IPS-18a (cell line): ENCODE measurements at regions not wholly inside any gene's neighbourhood (a gene's known extent, or its start where the extent isn't known, plus 50 kb on each side); places are given as distances from the start of the nearest gene placed in this dataset.

Experiments
- H3K27ac ChIP-seq: one replicate; pipeline ENCODE4 v1.5.1; 2013; ENCODE audit warnings: low read length
- H3K27me3 ChIP-seq: one replicate; pipeline ENCODE4 v1.6.1; 2013; ENCODE audit warnings: mild to moderate bottlenecking, low read length; ENCODE audit not compliant: control insufficient read depth, insufficient read depth
- H3K36me3 ChIP-seq: one replicate; pipeline ENCODE4 v1.6.1; 2013; ENCODE audit warnings: low read depth, low read length; ENCODE audit not compliant: control insufficient read depth
- H3K4me1 ChIP-seq: one replicate; pipeline ENCODE4 v1.6.1; 2013; ENCODE audit warnings: low read depth, low read length; ENCODE audit not compliant: control insufficient read depth
- H3K4me3 ChIP-seq: one replicate; pipeline ENCODE4 v1.5.1; 2013; ENCODE audit warnings: low read length
- H3K9ac ChIP-seq: one replicate; pipeline ENCODE4 v1.6.1; 2013; ENCODE audit warnings: mild to moderate bottlenecking, low read length, moderate library complexity
- H3K9me3 ChIP-seq: one replicate; pipeline ENCODE4 v1.6.1; 2013; ENCODE audit warnings: low read depth, low read length; ENCODE audit not compliant: control insufficient read depth

DNA sequence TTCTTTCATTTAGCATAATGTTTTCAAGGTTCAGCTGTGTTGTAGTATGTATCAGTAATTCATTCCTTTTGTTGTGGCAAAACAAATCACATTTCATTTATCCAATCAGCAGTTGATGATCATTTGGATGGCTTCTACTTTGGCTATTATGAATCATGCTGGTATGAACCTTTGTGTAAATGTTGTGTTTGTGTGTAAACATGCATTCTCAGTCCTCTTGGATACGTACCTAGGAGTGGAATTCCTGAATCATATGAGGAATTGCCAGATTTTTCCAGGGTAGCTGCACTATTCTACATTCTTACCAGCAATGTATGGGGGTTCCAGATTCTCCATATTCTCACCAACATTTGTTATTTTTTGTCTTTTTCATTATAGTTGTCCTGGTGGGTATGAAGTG is 578.5 kb upstream of the MKI67 start:
- no peak overlapping the region for H3K4me3 ChIP-seq
- H3K27me3 ChIP-seq, result no peaks in the 10 kb centered on the region
- H3K9ac ChIP-seq, result no peak overlapping the region
- no peak overlapping the region for H3K27ac ChIP-seq
- no peaks in the 10 kb centered on the region for H3K9me3 ChIP-seq
- H3K4me1 ChIP-seq, result no peaks in the 10 kb centered on the region
- H3K36me3 ChIP-seq, result no peaks in the 10 kb centered on the region

DNA sequence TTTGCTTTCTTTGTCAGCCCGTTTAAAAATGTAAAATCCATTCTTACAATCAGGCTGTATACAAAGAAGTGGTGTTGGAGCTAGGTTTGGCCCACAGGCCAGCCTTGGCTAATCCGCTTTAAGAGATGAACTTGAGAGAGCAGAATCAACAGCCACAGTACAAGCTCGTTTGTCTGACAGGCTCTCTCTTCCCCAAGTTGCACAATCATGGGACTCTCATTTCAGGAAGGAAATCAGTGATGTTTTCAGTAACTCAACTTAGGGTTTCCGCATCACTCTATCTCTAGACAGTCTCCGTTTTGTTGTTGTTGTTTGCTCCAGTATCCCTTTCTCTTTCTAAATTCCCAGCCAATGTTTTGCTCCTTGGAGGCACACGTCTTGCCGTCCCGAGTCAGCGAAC is 582.0 kb upstream of the MKI67 start:
- H3K27ac ChIP-seq, result no peak overlapping the region
- H3K4me1 ChIP-seq, result no peaks in the 10 kb centered on the region
- no peak overlapping the region for H3K4me3 ChIP-seq
- H3K36me3 ChIP-seq, result no peaks in the 10 kb centered on the region
- no peak overlapping the region for H3K9ac ChIP-seq
- no peaks in the 10 kb centered on the region for H3K9me3 ChIP-seq
- no peaks in the 10 kb centered on the region for H3K27me3 ChIP-seq

DNA sequence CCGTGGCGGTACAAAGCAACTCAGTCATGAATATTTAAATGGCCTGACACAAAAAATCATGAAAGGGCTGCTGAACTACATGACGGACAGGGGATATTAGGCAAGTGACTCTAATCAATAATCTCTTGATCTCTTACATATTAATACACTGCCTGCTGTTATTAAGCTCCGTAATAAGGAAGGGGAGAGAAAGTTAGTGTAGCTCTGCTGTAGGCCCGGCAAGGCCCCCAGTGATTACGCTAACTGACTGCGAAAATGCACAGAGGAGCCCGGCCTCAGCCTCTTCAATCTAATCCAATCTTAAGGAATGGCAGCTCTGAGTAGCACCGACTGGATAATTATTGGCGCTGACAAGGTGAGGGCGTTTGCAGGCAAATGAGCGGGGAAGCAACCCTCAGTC is 583.5 kb upstream of the MKI67 start:
- no peak overlapping the region for H3K4me3 ChIP-seq

DNA sequence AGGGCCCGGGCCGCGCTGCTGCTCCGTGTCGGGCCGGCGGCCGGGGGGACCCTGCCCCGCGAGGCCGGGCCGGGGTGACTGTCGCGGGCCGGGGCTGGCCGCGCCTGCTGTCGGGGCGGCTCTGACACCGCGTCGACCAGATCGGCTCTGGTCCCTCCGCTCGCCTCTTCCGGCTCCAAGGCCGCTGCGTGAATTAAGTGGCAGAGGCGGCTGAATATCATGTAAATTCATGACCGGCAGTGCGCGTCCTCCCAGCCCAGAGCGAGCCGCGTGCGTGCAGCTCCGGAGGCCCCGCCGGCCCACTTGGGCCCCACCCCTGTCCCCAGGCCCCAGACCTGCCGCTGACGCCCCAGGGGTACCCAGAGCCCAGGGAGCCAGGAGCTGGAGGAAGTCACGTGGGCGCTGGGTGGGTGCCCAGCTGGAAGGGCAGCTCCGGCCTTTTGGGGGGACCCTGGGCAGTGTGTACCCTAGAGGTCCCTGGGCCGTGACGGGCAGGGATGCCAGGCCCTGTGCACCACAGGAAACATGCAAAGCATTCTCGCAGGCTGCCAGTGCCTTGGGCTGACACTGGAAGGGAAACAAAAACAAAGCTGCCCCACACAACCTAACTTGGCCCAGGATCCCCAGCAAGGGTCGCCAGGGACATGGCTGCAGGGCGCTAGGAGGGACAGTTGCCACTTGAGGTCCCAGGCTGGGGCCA is 584.0 kb upstream of the MKI67 start:
- Histone ChIP-seq H3K9me3 (no peaks in the 10 kb centered on the region), H3K27me3 (no peaks in the 10 kb centered on the region), H3K36me3 (no peaks in the 10 kb centered on the region), H3K27ac (no peak overlapping the region), H3K4me1 (peaks cover 4% of the 10 kb centered on the region), H3K9ac (no peak overlapping the region), H3K4me3 (no peak overlapping the region)

More for the DNA sequence above, 583.5 kb upstream of the MKI67 start:
- Histone ChIP-seq H3K9me3 (no peaks in the 10 kb centered on the region), H3K27ac (no peak overlapping the region), H3K36me3 (no peaks in the 10 kb centered on the region), H3K4me1 (no peaks in the 10 kb centered on the region), H3K9ac (no peak overlapping the region), H3K27me3 (no peaks in the 10 kb centered on the region)

DNA sequence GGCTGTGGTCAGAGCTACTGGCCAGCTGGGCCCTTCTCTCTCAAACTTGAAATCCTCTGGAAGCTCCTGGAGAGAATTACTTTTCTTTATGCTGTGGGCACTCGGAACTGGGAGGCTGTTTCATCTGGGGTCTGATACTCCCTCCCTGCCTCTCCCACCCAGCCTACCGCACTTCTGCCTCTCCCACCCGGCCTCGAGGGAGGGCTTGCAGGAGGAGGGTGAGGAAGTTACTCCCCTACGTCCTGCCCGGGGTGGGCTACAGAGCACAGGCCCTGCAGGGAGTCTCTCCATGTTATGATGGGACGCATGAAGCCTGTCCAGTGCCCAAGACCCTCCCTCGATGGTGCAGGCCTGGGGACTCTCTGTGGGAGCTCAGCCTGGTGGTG is 584.6 kb upstream of the MKI67 start:
- no peaks in the 10 kb centered on the region for H3K36me3 ChIP-seq
- H3K27me3 ChIP-seq, result no peaks in the 10 kb centered on the region
- no peaks in the 10 kb centered on the region for H3K9me3 ChIP-seq
- peaks cover 7% of the 10 kb centered on the region for H3K4me1 ChIP-seq
- no peak overlapping the region for H3K9ac ChIP-seq
- no peak overlapping the region for H3K27ac ChIP-seq
- no peak overlapping the region for H3K4me3 ChIP-seq

DNA sequence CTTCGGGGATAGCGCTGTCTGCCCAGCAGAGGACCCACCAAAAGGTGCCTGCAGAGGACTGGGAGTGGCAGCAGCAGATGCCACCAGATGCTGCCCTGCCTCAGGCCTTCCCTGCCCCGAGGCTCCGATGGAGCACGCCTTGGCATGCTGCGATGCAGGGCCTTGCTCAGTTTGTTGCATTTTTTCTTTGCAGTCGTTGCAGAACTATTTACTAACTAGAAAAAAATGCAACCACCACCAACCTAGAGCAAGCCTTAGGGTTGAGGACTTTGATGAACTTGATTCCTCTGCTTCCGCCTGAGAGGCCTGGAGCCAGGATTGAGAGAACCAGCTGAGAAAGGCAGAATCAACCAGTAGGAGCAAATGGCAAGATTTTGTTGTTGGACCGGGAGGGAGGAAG is 585.6 kb upstream of the MKI67 start:
- H3K9ac ChIP-seq, result no peak overlapping the region
- H3K36me3 ChIP-seq, result no peaks in the 10 kb centered on the region
- H3K27me3 ChIP-seq, result no peaks in the 10 kb centered on the region
- peaks cover 7% of the 10 kb centered on the region for H3K4me1 ChIP-seq
- H3K27ac ChIP-seq, result no peak overlapping the region
- H3K4me3 ChIP-seq, result no peak overlapping the region
- H3K9me3 ChIP-seq, result no peaks in the 10 kb centered on the region

DNA sequence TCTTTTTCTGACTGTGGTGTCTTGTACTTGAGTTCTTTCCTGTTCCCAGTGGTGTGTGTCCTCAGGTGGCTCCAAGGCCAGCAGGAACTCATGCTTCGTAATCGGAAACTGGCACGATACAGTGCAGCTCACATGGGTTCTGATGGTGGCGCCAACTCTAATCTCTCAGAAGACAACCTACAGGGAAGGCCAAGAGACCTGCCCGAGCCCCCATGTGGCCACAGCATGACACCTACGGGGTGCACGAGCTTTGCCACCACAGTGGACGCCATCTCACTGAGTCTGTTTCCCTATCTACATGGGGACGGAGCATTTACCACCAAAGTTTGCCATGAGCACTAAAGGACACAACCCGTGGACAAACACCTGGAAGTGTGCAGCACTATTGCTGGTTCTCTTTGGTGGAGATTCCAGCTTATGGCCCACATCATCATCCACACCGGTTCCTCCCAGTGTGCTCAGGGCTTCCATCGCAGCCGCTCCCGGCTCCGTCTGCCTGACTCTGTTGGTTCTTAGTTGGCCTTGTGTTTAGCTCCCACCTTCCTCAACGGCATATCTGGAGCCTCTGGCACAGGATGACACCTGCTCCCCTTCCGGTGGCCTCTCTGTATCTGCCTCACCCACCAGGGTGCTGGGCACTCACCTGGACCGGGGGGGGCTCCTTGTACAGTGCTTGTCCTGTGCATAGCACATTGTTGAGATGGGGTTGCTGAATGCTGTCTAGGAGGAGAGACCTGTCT is 586.6 kb upstream of the MKI67 start:
- peaks cover 7% of the 10 kb centered on the region for H3K4me1 ChIP-seq
- no peaks in the 10 kb centered on the region for H3K27me3 ChIP-seq
- no peak overlapping the region for H3K9ac ChIP-seq
- no peaks in the 10 kb centered on the region for H3K9me3 ChIP-seq
- no peaks in the 10 kb centered on the region for H3K36me3 ChIP-seq
- no peak overlapping the region for H3K4me3 ChIP-seq
- no peak overlapping the region for H3K27ac ChIP-seq

DNA sequence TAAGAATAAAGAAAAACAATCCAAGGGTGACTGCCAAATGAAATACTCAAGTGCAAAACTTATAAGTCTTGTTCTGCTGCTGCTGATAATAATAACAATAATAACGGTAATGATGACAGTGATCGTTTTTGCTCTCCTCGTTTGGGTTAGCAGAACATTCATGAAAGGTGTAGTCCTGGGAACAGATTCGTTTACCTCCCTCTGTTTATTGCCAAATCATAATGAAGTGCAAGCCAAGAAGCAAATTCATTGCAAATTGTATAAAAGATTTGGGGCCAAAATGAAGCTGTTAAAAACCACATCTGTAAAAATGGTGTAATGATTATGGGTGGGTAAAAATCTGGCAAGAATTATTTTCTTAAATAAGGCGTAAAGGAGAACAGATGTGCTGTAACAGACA is 587.2 kb upstream of the MKI67 start:
- no peaks in the 10 kb centered on the region for H3K9me3 ChIP-seq
- H3K27me3 ChIP-seq, result no peaks in the 10 kb centered on the region
- no peaks in the 10 kb centered on the region for H3K36me3 ChIP-seq
- no peak overlapping the region for H3K27ac ChIP-seq
- peaks cover 7% of the 10 kb centered on the region for H3K4me1 ChIP-seq
- no peak overlapping the region for H3K9ac ChIP-seq
- H3K4me3 ChIP-seq, result no peak overlapping the region

DNA sequence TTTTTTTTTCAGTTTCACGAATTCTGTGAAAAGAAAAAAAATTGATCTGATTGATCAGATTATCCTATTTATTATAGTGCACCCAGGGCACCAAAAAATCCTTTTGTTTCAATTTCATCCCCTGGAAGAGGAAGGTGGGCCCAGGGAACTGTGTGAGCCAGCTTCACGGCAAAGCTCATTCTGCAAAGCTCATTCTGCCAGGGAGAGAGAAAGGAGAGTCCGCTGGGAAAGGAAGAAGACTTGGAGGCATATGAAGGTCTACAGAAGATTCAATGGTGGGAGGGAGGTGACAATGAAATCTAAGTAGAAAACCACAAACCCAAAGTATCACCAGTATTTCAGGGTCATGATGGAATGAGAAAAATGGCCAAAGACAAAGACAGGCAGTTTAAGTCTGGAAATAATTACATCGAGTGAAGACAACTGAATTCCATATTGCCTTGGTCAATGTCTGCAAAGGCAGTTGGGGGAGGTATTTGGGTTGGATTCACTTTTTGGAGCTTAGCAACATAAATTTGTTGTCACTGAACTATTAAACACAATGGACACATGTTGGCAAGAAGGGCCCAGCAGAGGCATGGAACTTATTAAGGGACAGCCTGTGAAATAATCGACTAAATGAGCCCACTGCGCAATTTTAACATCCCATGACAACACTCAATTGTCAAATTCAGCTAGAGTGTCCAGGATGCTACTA is 587.8 kb upstream of the MKI67 start:
- Histone ChIP-seq H3K27ac (no peak overlapping the region), H3K4me3 (no peak overlapping the region), H3K4me1 (peaks cover 7% of the 10 kb centered on the region), H3K9ac (no peak overlapping the region), H3K27me3 (no peaks in the 10 kb centered on the region), H3K36me3 (no peaks in the 10 kb centered on the region), H3K9me3 (no peaks in the 10 kb centered on the region)

DNA sequence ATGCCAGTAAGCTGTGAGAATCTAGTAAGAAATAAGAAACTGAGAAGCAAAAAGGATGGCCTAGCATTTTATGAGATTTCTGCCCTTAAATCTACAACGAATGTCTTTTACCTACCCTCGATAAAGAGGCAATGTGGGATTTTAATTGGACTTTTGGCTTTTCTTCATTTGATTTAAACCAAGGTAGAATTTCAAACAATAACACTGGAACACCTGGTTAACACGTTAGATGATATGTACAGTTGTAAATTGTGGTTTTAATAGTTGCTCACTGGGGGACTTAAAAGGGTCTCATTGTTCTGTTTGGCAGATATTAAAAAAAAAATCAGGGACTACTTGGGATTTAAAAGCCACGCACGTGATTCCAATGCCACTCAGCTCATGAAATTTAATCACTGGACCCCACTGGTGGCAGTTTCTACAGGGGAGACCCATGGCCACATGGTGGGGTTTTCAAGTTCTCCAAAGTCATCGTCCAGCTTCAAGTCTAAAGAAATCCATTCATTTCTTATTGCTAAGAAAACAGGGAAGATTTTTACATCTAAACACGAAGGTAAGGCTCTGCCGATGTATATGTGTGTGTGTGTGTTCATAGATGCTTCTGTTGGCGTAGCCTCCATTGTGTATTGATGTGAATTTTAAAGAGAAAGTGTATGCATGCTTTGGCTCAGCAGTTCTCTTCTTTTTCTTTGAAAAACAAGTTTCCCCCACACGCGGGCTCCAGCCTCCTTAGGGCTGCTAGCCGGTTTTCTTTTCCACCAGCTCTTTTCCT is 588.6 kb upstream of the MKI67 start:
- no peak overlapping the region for H3K9ac ChIP-seq
- H3K27me3 ChIP-seq, result no peaks in the 10 kb centered on the region
- no peak overlapping the region for H3K4me3 ChIP-seq
- peaks cover 7% of the 10 kb centered on the region for H3K4me1 ChIP-seq
- H3K27ac ChIP-seq, result no peak overlapping the region
- H3K9me3 ChIP-seq, result no peaks in the 10 kb centered on the region
- H3K36me3 ChIP-seq, result no peaks in the 10 kb centered on the region

DNA sequence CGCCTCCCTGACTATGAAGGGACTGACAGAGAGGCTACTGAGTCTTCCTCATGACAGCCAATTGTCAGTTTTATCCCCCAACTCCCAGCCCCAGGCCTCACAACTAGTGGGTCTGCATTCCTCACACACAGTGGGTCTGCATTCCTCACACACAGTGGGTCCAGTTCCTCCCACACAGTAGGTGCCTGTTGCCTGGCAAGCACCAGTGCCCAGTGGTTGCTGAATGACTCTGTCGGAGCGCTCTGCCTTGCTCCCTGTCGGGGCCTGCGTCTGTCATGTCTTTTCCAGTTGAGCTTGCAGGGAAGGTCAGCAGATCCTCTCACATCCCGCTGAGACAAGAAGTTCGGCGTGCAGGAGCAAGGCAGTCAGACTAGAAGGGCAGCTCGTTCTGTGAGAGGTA is 590.0 kb upstream of the MKI67 start:
- H3K4me1 ChIP-seq, result peaks cover 7% of the 10 kb centered on the region

More for the DNA sequence above, 590.0 kb upstream of the MKI67 start:
- Histone ChIP-seq H3K36me3 (no peaks in the 10 kb centered on the region), H3K9ac (no peak overlapping the region), H3K27me3 (no peaks in the 10 kb centered on the region), H3K4me3 (no peak overlapping the region), H3K9me3 (no peaks in the 10 kb centered on the region), H3K27ac (no peak overlapping the region)
